AG04450 (cell line): ENCODE measurements at regions not wholly inside any gene's neighbourhood (a gene's known extent, or its start where the extent isn't known, plus 50 kb on each side); places are given as distances from the start of the nearest gene placed in this dataset.

ENCODE experiments used
- CTCF ChIA-PET: fragments of 300-600, 350-600 bp; formaldehyde crosslinking; extraction: SDS; loops from one replicate; lab custom pipeline; 2022; ENCODE audit warnings: antibody characterized with exemption, inconsistent platforms; lab: Charles Lee
- POLR2A ChIA-PET: fragments of 350-600 bp; formaldehyde crosslinking; extraction: SDS; loops from one replicate; lab custom pipeline; 2021; ENCODE audit warnings: antibody characterized with exemption, inconsistent platforms; lab: Yijun Ruan, JAX
- DNase-seq: peaks from one replicate; pipeline ENCODE4 v3.0.0-alpha.2; 2011; ENCODE audit warnings: low read depth, low spot score
- H3K27ac ChIP-seq: one replicate; pipeline ENCODE4 v1.5.1; 2012; ENCODE audit warnings: low read depth, low read length, control low read depth
- H3K27me3 ChIP-seq: one replicate; pipeline ENCODE4 v1.6.0; 2012; ENCODE audit warnings: low read length; ENCODE audit not compliant: control insufficient read depth, insufficient read depth
- H3K4me3 ChIP-seq: 2 replicates; pipeline ENCODE4 v1.5.1; 2011; ENCODE audit warnings: mild to moderate bottlenecking, low read depth, low read length, control low read depth
- H3K9me3 ChIP-seq: 2 replicates; pipeline ENCODE4 v1.5.1; 2012; ENCODE audit warnings: low read length; ENCODE audit not compliant: control insufficient read depth, insufficient read depth
- TF ChIP-seq, protein P1 (sequence below): IDR thresholded peaks from 2 replicates; pipeline ENCODE4 v1.5.1; 2011; ENCODE audit warnings: low read depth, low read length, control low read depth, inconsistent platforms

DNA sequence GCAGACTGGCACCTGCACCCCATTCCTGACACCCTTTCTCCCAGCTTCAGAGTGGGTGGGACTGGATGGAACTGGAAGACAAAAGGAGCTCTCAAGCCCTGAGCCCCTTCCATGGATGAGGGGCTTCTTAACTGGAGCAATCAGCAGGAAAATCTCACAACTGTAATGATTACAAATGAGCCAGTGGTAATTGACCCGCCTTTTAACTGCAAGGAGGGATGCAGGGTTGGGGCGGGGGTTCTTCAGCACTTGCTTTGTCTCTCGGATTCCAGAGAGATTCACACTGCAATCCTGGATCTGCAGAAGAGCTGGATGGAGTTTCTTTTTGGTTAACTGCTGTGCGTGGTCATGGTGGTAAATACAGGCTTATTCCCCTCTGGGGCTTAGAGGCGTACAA, 160.1 kb upstream of the SHB start:
- no peaks in the 10 kb centered on the region for H3K9me3 ChIP-seq
- TF ChIP-seq, protein P1, sequence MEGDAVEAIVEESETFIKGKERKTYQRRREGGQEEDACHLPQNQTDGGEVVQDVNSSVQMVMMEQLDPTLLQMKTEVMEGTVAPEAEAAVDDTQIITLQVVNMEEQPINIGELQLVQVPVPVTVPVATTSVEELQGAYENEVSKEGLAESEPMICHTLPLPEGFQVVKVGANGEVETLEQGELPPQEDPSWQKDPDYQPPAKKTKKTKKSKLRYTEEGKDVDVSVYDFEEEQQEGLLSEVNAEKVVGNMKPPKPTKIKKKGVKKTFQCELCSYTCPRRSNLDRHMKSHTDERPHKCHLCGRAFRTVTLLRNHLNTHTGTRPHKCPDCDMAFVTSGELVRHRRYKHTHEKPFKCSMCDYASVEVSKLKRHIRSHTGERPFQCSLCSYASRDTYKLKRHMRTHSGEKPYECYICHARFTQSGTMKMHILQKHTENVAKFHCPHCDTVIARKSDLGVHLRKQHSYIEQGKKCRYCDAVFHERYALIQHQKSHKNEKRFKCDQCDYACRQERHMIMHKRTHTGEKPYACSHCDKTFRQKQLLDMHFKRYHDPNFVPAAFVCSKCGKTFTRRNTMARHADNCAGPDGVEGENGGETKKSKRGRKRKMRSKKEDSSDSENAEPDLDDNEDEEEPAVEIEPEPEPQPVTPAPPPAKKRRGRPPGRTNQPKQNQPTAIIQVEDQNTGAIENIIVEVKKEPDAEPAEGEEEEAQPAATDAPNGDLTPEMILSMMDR = no peak
- peaks cover 33% of the 10 kb centered on the region for H3K27me3 ChIP-seq
- H3K27ac ChIP-seq = no peak overlapping the region
- POLR2A ChIA-PET = no interaction called here
- DNase-seq = no peak
- CTCF ChIA-PET = no interaction called here
- H3K4me3 ChIP-seq = no peak overlapping the region

DNA sequence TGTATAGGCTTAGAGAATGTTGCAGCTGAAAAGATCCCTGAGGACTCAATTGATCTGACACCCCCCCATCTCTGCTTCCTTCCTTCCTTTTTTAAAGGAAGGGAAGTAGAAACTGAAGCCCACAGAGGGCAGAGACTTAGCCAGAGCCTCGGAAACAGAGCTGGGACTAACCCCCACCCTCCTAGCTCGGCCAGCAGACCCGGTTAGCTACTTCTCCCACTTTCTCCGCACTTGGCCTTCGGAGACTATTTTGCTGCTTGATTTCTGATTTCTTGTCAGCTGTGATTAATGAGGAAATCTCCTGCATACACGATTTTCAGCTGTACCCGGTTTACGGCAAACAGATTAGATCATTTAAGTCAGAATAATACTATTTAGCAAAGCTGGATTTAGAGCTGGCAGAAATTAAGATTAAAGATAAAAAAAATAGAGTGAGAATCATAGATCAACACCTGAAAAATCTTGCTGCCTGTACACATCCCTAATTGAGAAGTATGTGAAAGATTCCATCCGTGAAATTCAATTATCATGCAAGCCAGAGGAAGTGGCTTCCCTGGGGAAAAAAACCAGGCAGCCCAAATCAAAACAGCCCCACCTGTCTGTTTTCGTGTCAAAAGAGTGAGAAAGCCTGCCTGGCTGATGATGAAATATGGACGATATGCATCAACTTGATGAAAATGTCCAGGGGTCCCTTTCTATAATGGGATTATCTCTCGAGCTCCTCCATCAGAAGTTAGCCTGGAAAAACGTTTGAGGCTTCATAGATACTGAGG, 159.5 kb upstream of the SHB start:
- TF ChIP-seq, protein P1 = no peak
- H3K27ac ChIP-seq = no peak overlapping the region
- H3K27me3 ChIP-seq = peaks cover 33% of the 10 kb centered on the region
- ChIA-PET POLR2A (no interaction called here), CTCF (interaction anchor here (1.5 to 1.7 kb wide), 2 partner anchors 36 to 140 kb away, joined by 5 read pairs; no protein-coding TSS in a partner anchor)
- H3K4me3 ChIP-seq = no peak overlapping the region
- DNase-seq = no peak
- no peaks in the 10 kb centered on the region for H3K9me3 ChIP-seq

DNA sequence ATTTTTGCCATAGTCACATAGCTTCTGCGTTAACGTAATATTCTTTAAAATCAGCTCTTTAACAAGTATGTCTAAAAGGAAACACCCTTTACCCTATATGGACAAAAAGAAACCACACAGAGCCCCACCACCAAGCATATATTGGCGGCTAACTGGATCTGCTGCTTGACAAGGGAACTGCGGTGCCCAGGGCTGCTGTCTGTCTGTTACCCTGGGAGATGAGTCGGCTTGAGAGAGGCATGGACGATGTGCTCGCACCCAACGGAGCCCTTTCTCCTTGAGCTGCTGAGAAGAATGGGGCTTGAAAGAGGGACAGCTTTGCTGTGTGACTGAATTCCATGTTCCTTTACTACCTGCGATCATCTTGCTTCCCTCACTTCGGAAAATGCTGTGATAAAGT, 158.6 kb upstream of the SHB start:
- Histone ChIP-seq H3K27me3 (peaks cover 31% of the 10 kb centered on the region), H3K9me3 (no peaks in the 10 kb centered on the region), H3K4me3 (no peak overlapping the region), H3K27ac (peak overlapping the region; percentile 70)
- ChIA-PET POLR2A (no interaction called here), CTCF (interaction anchor here (1.5 to 1.7 kb wide), 2 partner anchors 36 to 139 kb away, joined by 5 read pairs; no protein-coding TSS in a partner anchor)
- no peak for DNase-seq
- TF ChIP-seq, protein P1 = no peak

DNA sequence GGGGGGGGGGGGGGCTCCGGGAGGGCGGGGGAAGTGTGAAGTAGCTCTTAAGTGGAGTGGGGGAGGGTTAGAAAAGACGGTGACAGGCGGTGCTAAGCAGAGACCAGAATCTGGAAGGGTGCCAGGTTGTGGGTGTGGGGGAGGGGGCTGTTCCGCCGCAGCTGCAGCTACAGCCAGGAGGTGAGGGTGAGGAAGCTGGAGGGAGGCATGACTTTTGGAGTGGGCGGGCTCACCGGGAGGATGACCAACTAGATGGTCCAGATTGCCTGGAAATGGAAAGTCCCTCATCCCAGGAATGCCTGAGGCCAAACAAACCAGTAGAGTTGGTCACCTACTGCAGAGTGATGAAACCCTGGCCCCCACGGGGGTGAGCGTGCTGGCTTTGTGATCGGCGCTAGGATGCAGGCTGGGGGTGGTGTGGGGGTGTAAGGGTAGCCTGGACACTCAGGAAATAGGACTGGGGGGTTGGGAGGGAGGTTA, 158.1 kb upstream of the SHB start:
- Histone ChIP-seq H3K9me3 (no peaks in the 10 kb centered on the region), H3K4me3 (peak overlapping the region; percentile 31), H3K27ac (peak overlapping the region; percentile 70), H3K27me3 (peaks cover 28% of the 10 kb centered on the region)
- ChIA-PET CTCF (interaction anchor here (1.5 to 1.7 kb wide), 2 partner anchors 37 to 139 kb away, joined by 5 read pairs; no protein-coding TSS in a partner anchor), POLR2A (no interaction called here)
- DNase-seq = peak; percentile 80
- TF ChIP-seq, protein P1 = no peak

DNA sequence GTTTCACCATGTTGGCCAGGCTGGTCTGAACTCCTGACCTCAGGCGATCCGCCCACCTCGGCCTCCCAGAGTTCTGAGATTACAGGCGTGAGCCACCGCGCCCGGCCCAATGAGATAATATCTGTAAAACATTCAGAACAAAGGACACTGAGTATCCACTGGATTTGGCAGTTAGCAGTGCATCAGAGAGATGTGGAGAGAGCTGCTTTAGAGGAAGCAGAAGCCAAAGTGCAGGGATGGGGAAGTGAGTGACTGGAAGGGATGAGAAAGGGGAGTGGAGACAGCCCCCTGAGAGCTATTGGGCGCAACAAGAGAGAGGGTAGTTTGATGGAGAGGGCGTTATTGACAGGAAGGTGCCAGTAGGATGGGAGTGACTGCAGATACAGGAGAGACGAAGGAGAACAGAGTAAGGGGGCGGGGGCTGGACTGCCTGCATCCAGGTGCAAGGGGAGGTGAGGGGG, 157.5 kb upstream of the SHB start:
- CTCF ChIA-PET = interaction anchor here (1.7 kb wide), 1 partner anchor 38 kb away, joined by 5 read pairs; no protein-coding TSS in a partner anchor

More for the DNA sequence above, 157.5 kb upstream of the SHB start:
- POLR2A ChIA-PET = no interaction called here
- H3K27ac ChIP-seq = no peak overlapping the region
- H3K27me3 ChIP-seq = peaks cover 28% of the 10 kb centered on the region
- peak overlapping the region; percentile 36 for H3K4me3 ChIP-seq
- TF ChIP-seq, protein P1 = no peak
- no peaks in the 10 kb centered on the region for H3K9me3 ChIP-seq
- no peak for DNase-seq
